Stimulated activated CD8-positive, alpha-beta memory T cell treated with anti-CD3 and anti-CD28 coated beads, Interleukin-4, amount 100 ng/mL, for 1 hour (primary cell): ENCODE measurements at regions not wholly inside any gene's neighbourhood (a gene's known extent, or its start where the extent isn't known, plus 50 kb on each side); places are given as distances from the start of the nearest gene placed in this dataset.

Experiments used
- DNase-seq, 2 donors: peaks; one replicate each; pipeline ENCODE4 v3.0.0-alpha.2; 2020; ENCODE audit warnings: low read depth in 2 of 2, low spot score in 1 of 2

DNA sequence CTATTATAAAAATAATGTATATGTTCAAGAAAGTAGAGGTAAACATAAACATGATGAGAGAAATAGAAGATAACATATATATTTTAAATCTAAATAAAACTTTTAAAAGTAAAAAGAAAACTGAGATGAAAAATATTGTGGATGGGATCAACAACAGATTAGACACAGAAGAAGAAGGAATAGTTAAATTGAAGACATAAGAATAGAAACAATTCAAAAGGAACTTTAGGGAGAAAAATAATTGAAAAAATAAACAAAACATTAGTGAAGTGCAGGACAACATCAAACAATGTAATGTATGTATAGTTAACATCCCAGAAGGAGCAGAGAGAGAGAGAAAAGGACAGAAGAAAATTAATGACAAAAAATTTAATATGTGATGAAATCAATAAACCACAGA lies 228.1 kb upstream of the TNRC6C start:
- no peak for DNase-seq

DNA sequence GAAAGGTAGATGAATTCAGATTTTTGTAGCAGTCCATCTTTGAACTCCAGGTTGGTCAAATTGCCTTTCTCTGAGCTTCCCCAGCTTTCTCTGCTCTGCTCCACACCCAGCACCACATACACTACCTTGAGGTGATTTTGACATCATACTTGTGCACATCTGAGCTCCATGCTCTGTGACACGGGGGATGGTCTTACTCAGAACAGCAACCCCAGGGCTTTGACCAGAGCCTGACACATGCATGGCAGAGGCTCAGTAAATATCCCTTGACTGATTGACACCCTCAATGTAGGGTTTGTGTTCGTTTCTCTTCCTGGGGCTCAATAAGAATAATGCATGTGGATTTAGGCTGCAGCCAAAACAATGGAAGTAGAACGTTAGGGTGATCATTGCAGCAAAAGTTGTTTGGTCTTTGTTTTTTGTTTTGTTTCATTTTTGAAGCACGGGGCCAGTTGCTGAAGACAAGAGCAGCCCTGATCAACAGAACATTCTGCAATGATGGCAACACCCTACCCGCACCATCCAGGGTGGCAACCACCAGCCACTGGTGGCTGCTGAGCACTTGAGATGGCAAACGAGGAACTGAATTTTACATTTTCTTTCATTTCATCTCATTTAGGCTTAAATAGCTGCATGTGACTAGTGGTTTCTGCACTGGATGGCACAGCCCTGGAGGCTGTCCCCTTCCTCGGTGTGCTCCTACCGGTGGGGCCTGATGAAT lies 224.8 kb upstream of the TNRC6C start:
- no peak for DNase-seq

DNA sequence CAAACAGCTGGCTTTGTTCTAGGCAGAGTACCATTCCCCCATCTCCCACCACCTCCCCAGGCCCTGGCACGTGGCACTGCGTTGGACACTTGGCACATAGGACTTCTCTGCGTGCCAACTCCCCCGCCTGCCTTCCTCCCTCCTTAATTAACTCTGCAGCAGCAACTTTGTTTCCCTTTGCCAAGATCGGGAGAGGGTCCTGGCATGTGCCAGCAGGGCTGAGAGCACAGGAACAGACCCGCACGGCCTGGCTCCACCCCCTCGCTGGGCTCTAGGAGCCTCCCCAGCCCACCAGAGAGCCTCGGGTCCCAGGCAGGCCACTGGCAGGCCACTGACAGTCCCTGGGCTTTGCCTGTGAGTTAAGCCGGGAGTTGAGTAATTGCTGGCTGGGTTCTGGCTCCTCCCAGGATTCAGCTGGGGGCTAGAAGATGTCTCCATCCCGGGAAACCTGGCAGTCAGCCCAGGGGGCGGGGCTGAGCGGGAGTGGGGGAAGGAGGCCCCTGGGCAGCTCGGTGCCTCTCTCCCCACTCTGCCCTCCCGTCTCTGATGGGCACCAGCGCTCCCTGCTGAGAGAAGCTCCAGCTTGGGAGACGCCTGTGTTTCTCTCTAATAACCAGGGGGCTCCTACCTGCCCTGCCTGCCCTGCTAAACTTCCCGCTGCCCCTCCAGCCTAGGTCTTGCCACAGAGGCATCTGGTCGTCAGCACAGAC lies 224.0 kb upstream of the TNRC6C start:
- no peak for DNase-seq

DNA sequence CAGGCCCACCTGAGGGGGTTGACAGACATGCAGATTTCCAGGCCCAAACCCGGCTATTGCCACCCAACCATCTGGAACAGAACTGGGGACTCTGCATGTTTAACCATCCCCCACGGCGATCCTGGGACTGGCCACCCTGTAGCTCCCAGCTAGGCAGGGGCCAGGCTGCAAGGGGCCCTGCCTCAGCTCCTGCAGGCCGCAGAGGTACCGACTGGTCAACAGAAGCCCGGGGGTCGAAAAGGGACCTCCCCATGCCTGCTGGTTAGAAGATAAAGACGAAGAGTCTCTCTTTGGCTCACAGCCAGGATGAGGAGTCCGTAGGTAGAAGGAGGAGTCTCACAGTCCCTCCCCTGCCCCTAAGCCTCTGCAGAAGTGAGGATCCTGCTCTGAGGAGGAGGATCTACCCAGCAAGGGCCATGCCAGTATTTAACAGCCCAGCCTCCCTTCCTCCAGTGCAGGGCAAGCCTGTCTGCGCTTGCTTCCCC lies 223.4 kb upstream of the TNRC6C start:
- DNase-seq: no peak

DNA sequence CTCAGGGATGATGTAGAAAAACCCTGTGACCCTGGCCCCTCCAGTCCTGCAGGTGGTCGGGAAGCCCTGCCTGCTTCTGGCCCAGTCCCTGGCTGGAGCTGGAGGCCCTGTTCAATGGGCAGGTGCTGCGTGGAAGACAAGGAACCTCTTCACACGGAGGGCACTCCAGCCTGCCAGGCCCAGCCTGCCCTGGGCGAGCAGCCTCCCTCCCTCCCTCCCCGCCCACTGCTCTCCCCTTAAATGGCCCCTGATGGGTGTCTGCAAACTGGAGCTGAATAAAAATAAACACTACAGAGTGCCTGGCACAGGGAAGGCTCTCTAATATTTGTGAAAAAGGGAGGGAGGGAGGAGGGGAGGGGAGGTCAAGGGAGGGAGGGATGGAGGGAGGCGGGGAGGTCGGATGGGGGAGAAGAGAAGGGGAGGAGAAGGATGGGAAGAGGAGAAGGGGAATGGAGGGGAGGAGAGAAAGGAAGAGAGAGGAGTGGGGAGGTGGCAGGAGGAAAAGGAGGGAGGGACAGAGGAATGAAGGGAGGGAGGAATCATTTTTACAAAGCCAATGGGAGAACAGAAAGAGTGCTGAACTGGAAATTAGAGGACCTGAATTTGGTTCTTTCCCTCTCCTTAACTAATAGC lies 222.8 kb upstream of the TNRC6C start:
- no peak for DNase-seq

DNA sequence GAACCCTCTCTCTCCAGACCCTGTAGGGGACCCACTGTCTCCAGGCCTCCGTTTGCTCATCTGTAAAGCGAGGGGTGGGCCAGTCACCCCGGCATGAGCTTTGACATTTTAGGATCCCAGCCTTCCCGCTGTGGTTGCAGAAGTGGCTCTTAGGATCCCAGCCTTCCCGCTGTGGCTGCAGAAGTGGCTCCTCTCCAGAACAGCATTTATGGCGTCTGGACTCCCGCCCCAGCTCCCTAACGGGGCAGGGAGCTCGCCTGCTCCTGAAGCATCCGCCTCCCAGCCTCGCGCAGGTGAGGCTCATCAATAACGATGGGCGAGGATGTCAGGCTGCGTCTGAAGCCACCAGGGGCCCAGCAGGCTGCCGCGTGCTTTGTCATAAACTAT lies 222.3 kb upstream of the TNRC6C start:
- DNase-seq: no peak

GRCh38 chr17:77736721-77737120 lies 221.8 kb upstream of the TNRC6C start:
- no peak for DNase-seq

GRCh38 chr17:77737442-77738265 lies 220.8 kb upstream of the TNRC6C start:
- no peak for DNase-seq

- DNase-seq: no peak
Measured at GRCh38 chr17:77738751-77739531, 219.6 kb upstream of the TNRC6C start.

- DNase-seq: no peak
Measured at GRCh38 chr17:77740481-77740880, 218.0 kb upstream of the TNRC6C start.

GRCh38 chr17:77741109-77741508 lies 217.4 kb upstream of the TNRC6C start:
- no peak for DNase-seq

DNA sequence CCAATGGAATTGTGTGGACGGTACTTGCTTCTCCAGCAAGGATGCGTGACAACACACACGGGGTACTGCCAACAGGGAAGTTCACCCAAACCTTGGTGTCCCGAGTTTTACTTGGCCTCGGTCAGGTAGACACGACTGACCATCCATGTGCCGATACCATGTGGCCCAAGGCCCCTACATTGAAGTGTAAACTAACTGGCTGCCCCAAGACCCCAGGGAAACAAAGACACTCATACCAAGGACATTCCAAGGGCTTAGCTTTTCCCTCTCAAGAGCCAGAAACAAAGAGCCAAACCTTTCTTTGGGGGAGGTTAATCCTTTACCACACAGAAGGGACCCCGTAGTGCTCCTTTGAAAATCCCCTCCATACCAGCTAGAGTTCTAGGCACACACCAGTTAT lies 215.9 kb upstream of the TNRC6C start:
- DNase-seq: no peak

DNA sequence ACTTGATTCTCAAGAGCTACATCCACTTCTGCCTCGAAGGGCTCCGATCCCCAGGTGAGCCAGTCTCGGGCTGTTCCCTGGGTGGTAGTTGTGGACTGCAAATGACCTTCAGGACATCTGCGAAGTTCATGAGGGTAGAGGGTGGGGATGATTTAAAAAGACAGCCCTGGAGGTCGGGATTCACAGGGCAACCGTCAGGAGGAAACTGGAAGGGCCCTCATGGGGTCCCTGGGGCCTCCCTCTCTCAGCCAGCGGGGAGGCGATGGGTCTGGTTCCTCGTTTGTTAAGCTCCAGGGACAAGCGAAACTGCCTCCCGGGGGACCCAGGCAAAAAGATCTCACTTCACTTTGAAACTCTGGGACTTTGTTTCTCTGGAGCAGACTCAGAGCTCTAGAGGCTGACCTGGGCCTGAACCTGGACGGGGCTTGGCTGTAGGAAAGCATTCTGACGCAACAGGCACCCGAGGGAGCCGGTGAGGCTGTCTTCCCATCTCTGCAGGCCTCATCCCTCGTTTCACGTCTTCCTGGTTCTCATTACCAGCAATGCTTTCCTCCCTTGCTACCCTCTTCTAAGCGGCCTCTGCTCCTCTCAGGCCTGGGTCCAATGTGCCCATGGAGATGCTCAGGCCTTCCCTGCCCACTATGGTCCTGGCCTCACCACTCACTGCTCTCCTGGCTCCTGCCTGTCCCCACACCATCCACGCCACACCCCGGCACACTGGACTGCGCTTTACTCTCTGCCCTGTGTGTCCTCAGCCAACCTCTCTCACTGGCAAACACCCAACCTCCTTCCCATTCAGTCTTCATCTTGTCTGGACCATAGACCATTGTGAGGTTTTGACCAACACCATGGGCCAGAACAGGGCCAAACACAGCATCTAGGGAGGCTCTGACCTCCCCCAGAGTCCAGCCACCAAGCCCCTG lies 214.2 kb upstream of the TNRC6C start:
- DNase-seq: no peak

GRCh38 chr17:77745702-77746101 lies 212.8 kb upstream of the TNRC6C start:
- DNase-seq: no peak

DNA sequence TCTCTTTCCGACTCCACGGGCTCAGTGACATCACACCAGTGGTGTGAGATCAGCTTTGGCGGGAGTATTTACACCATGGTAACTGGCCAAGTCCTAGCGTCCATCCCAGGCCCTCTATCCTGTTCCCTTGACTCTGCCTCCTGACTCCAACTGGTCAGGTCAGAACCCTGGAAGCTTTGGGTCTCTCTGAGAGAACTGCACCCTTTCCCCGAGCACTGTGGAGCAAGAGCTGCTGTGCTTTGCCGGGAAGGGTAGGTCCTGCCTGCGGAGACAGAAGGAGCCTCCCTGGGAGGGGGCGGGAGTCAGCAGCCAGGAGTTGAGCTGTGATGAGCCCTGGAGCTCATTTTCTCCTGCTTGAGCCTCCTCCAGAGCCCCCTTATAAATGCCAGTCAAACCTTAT lies 212.1 kb upstream of the TNRC6C start:
- DNase-seq: no peak

DNA sequence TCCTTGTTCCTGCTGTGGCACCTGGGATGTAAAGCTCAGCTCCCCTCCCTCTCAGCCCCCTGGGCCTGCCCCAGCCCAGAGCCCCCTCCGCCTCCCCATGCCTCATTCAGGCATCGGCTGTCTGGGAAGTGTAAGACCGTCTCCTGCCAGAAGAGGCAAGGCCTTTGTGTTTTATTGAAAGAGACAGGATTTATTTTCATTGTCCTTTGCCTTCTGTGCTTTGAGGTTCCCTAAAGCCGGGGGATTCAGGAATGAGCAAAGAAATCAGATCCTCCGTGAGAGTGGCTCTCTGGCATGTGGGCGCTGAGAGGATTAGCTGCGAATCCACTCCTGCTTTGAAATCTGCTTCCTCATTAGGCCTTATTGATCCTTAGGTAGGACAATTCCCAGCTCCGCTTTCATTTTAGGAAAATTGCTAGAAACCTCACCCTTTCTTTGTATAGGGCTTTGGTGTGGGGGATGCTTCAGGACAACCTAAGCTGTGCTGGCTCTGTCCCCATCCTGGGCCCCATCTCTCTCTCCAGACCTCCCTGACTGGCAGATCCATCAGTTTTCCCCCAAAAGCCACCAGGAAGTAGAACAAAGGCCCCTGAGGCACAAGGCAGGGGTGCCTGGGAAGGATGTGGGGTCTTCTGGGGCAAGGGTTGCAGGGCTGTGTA lies 211.5 kb upstream of the TNRC6C start:
- DNase-seq: no peak

GRCh38 chr17:77748436-77748835 lies 210.1 kb upstream of the TNRC6C start:
- no peak for DNase-seq

DNA sequence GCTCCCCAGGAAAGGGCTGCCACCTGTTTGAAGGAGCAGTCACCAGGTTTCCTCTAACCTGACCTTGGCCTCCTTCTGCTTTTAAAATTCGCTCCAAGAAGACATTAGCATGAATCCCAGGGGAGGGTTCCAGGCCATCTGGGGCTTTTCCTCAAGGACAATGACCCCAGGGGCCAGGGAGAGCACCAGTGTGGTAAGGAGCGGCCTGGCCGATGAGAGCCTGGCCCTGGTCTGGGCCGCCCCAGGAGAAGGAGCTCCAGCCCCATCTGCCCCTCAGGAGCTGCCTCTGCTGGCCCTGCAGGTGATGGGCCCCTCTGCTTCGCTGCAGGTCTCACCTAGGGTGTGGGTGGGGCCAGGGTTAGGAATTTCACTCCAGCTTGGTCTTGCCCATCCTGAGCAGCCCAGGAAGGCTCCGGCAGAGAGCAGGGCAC lies 209.2 kb upstream of the TNRC6C start:
- no peak for DNase-seq

DNA sequence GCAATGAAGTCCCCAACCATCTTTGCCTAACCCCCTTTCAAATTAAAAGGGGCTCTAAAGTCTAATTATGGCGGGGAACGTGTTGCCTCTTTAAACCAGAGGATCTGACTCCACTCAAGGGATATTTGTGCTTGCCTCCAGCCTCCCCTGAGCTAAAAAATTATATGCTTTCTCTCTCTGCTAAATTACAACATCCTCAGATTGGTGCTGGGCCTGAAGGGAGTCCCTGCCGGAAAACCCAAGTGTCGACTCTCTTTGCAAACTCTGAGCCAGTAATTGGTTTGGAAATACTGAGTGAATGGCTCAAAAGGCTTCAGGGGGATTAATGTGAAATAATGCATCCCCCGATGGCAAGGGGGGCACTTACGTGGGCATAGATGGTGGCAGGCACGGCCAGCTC lies 208.5 kb upstream of the TNRC6C start:
- no peak for DNase-seq
